ACC112 (cell line): ENCODE measurements at regions not wholly inside any gene's neighbourhood (a gene's known extent, or its start where the extent isn't known, plus 50 kb on each side); places are given as distances from the start of the nearest gene placed in this dataset.

Experiments used
- H2AFZ ChIP-seq: fragments of 200-600 bp; sonication (generic); one replicate; pipeline ENCODE4 v1.6.0; 2017; ENCODE audit warnings: antibody characterized with exemption, low read length; ENCODE audit not compliant: unreplicated experiment
- H3K27ac ChIP-seq: fragments of 200-600 bp; sonication (generic); 2 replicates; pipeline ENCODE4 v1.5.1; 2014; ENCODE audit warnings: low read depth, mild to moderate bottlenecking, antibody characterized with exemption, low read length, moderate library complexity
- H3K27me3 ChIP-seq: fragments of 200-600 bp; sonication (generic); 2 replicates; pipeline ENCODE4 v1.6.1; 2014; ENCODE audit warnings: mild to moderate bottlenecking, antibody characterized with exemption, low read length, moderate library complexity, mixed read lengths; ENCODE audit not compliant: insufficient read depth
- H3K36me3 ChIP-seq: fragments of 200-600 bp; sonication (generic); 2 replicates; pipeline ENCODE4 v1.6.1; 2016; ENCODE audit warnings: mild to moderate bottlenecking, antibody characterized with exemption, low read length, moderate library complexity, mixed read lengths; ENCODE audit not compliant: insufficient read depth
- H3K4me1 ChIP-seq: fragments of 200-600 bp; sonication (generic); one replicate; pipeline ENCODE4 v1.6.1; 2016; ENCODE audit warnings: low read length, mixed read lengths; ENCODE audit not compliant: insufficient read depth, unreplicated experiment, control insufficient read depth
- H3K4me3 ChIP-seq: fragments of 200-600 bp; sonication (generic); 2 replicates; pipeline ENCODE4 v1.5.1; 2014; ENCODE audit warnings: mild to moderate bottlenecking, low read depth, low read length
- H3K79me2 ChIP-seq: fragments of 200-600 bp; sonication (generic); one replicate; pipeline ENCODE4 v1.6.0; 2016; ENCODE audit warnings: low read length; ENCODE audit not compliant: control insufficient read depth, unreplicated experiment, insufficient read depth

- Histone ChIP-seq H3K4me1 (no peaks in the 10 kb centered on the region), H3K79me2 (no peaks in the 10 kb centered on the region), H3K36me3 (no peaks in the 10 kb centered on the region), H2AFZ (no peak overlapping the region), H3K27me3 (no peaks in the 10 kb centered on the region), H3K4me3 (no peak overlapping the region), H3K27ac (no peak overlapping the region)
Measured at GRCh38 chr18:71028285-71028762, 739.5 kb downstream of the SOCS6 start.

GRCh38 chr18:71027531-71027930 is 738.7 kb downstream of the SOCS6 start:
- Histone ChIP-seq H3K4me3 (no peak overlapping the region), H3K27ac (no peak overlapping the region), H3K79me2 (no peaks in the 10 kb centered on the region), H3K36me3 (no peaks in the 10 kb centered on the region), H3K4me1 (no peaks in the 10 kb centered on the region), H2AFZ (no peak overlapping the region), H3K27me3 (no peaks in the 10 kb centered on the region)

- no peaks in the 10 kb centered on the region for H3K36me3 ChIP-seq
- H3K4me1 ChIP-seq, result peaks cover 7% of the 10 kb centered on the region
- no peak overlapping the region for H3K4me3 ChIP-seq
- no peak overlapping the region for H2AFZ ChIP-seq
- no peaks in the 10 kb centered on the region for H3K79me2 ChIP-seq
- H3K27me3 ChIP-seq, result no peaks in the 10 kb centered on the region
- H3K27ac ChIP-seq, result no peak overlapping the region
Measured at GRCh38 chr18:71025505-71026225, 736.8 kb downstream of the SOCS6 start.

- H2AFZ ChIP-seq, result no peak overlapping the region
- H3K79me2 ChIP-seq, result no peaks in the 10 kb centered on the region
- peaks cover 17% of the 10 kb centered on the region for H3K4me1 ChIP-seq
- H3K27ac ChIP-seq, result no peak overlapping the region
- H3K4me3 ChIP-seq, result no peak overlapping the region
- H3K36me3 ChIP-seq, result peaks cover 5% of the 10 kb centered on the region; the same call in 1 of the 2 replicates
- H3K27me3 ChIP-seq, result no peaks in the 10 kb centered on the region
Measured at GRCh38 chr18:71022389-71022788, 733.5 kb downstream of the SOCS6 start.

GRCh38 chr18:71021030-71021362 is 732.2 kb downstream of the SOCS6 start:
- Histone ChIP-seq H3K27ac (peak overlapping the region; percentile 95), H2AFZ (peak overlapping the region; percentile 15), H3K79me2 (no peaks in the 10 kb centered on the region), H3K36me3 (peaks cover 5% of the 10 kb centered on the region; the same call in 1 of the 2 replicates), H3K4me3 (peak overlapping the region; percentile 48; the same call in 1 of the 2 replicates), H3K27me3 (no peaks in the 10 kb centered on the region), H3K4me1 (peaks cover 17% of the 10 kb centered on the region)

- H3K27ac ChIP-seq, result peak overlapping the region; percentile 95
- H3K79me2 ChIP-seq, result no peaks in the 10 kb centered on the region
- no peaks in the 10 kb centered on the region for H3K27me3 ChIP-seq
- H3K36me3 ChIP-seq, result peaks cover 5% of the 10 kb centered on the region; the same call in 1 of the 2 replicates
- H3K4me3 ChIP-seq, result peak overlapping the region; percentile 48
- peak overlapping the region; percentile 76 for H2AFZ ChIP-seq
- peaks cover 17% of the 10 kb centered on the region for H3K4me1 ChIP-seq
Measured at GRCh38 chr18:71020342-71021029, 731.6 kb downstream of the SOCS6 start.

- H2AFZ ChIP-seq, result no peak overlapping the region
- H3K79me2 ChIP-seq, result no peaks in the 10 kb centered on the region
- H3K27me3 ChIP-seq, result no peaks in the 10 kb centered on the region
- peaks cover 5% of the 10 kb centered on the region; the same call in 1 of the 2 replicates for H3K36me3 ChIP-seq
- H3K27ac ChIP-seq, result no peak overlapping the region
- no peak overlapping the region for H3K4me3 ChIP-seq
- peaks cover 17% of the 10 kb centered on the region for H3K4me1 ChIP-seq
Measured at GRCh38 chr18:71018816-71019215, 730.0 kb downstream of the SOCS6 start.

GRCh38 chr18:71012789-71013188 is 723.9 kb downstream of the SOCS6 start:
- no peaks in the 10 kb centered on the region for H3K4me1 ChIP-seq
- no peaks in the 10 kb centered on the region for H3K79me2 ChIP-seq
- no peaks in the 10 kb centered on the region for H3K36me3 ChIP-seq
- H3K27ac ChIP-seq, result no peak overlapping the region
- H2AFZ ChIP-seq, result no peak overlapping the region
- H3K27me3 ChIP-seq, result no peaks in the 10 kb centered on the region
- H3K4me3 ChIP-seq, result no peak overlapping the region

- no peak overlapping the region for H3K4me3 ChIP-seq
- H3K4me1 ChIP-seq, result no peaks in the 10 kb centered on the region
- no peak overlapping the region for H2AFZ ChIP-seq
- no peaks in the 10 kb centered on the region for H3K79me2 ChIP-seq
- H3K27ac ChIP-seq, result no peak overlapping the region
- no peaks in the 10 kb centered on the region for H3K36me3 ChIP-seq
- no peaks in the 10 kb centered on the region for H3K27me3 ChIP-seq
Measured at GRCh38 chr18:71011389-71011788, 722.5 kb downstream of the SOCS6 start.

GRCh38 chr18:71008257-71008656 is 719.4 kb downstream of the SOCS6 start:
- H3K36me3 ChIP-seq, result no peaks in the 10 kb centered on the region
- H3K79me2 ChIP-seq, result no peaks in the 10 kb centered on the region
- H3K4me3 ChIP-seq, result no peak overlapping the region
- no peaks in the 10 kb centered on the region for H3K4me1 ChIP-seq
- no peak overlapping the region for H3K27ac ChIP-seq
- no peaks in the 10 kb centered on the region for H3K27me3 ChIP-seq
- H2AFZ ChIP-seq, result no peak overlapping the region

- H3K27ac ChIP-seq, result peak overlapping the region; percentile 66
- H3K36me3 ChIP-seq, result no peaks in the 10 kb centered on the region
- H2AFZ ChIP-seq, result peak overlapping the region; percentile 90
- peaks cover 10% of the 10 kb centered on the region for H3K4me1 ChIP-seq
- H3K4me3 ChIP-seq, result peak overlapping the region; percentile 34; the same call in 1 of the 2 replicates
- H3K27me3 ChIP-seq, result no peaks in the 10 kb centered on the region
- no peaks in the 10 kb centered on the region for H3K79me2 ChIP-seq
Measured at GRCh38 chr18:71001597-71001996, 712.8 kb downstream of the SOCS6 start.
